HCT116 (cell line): ENCODE measurements at regions not wholly inside any gene's neighbourhood (a gene's known extent, or its start where the extent isn't known, plus 50 kb on each side); places are given as distances from the start of the nearest gene placed in this dataset.

ENCODE experiments used
- ATAC-seq: fragments of 200-7000 bp; cut with Tn5 transposase; 2 replicates; pipeline ENCODE4 v1.9.1; 2020; ENCODE audit warnings: mild to moderate bottlenecking, moderate library complexity
- BruUV-seq: library from RNA; stranded (reverse); fragments of 400-500 nt; replicated peaks from 2 replicates; lab custom pipeline; 2021; lab: Mats Ljungman, UMichigan
- CTCF ChIA-PET: fragments of 300-600 bp; sonication (Branson Sonifier 250); formaldehyde crosslinking; loops from one replicate; lab custom pipeline; 2021; ENCODE audit warnings: antibody characterized with exemption; lab: Charles Lee
- POLR2A ChIA-PET: fragments of 300-600, 350-600 bp; sonication (Branson Sonifier 250); formaldehyde crosslinking; loops from one replicate; lab custom pipeline; 2021; ENCODE audit warnings: antibody characterized with exemption; lab: Charles Lee
- RAD21 ChIA-PET, 2 experiments: fragments of 300-600 bp; sonication (Branson Sonifier 250); formaldehyde crosslinking; loops; one replicate each; lab custom pipeline; 2023; ENCODE audit warnings: low total read pairs in 2 of 2; ENCODE audit not compliant: uncharacterized antibody in 2 of 2, unreplicated experiment in 2 of 2, low non-redundant PET in 1 of 2; lab: Charles Lee
- DNase-seq: peaks from one replicate; pipeline ENCODE4 v3.0.0-alpha.2; 2010; ENCODE audit warnings: low read depth, low spot score
- H2AFZ ChIP-seq: fragments of 200-600 bp; shearing (Covaris generic), sonication (generic); 2 replicates; pipeline ENCODE4 v1.6.1; 2017; ENCODE audit warnings: low read depth, mixed run types, mixed read lengths, antibody characterized with exemption, low read length; ENCODE audit not compliant: poor library complexity, severe bottlenecking
- H3K27ac ChIP-seq: 2 replicates; pipeline ENCODE4 v1.5.1; 2012; ENCODE audit warnings: low read depth, low read length
- H3K27me3 ChIP-seq: fragments of 200-600 bp; sonication (generic); 2 replicates; pipeline ENCODE4 v1.6.1; 2016; ENCODE audit warnings: mixed run types, low read length, mixed read lengths; ENCODE audit not compliant: insufficient read depth
- H3K36me3 ChIP-seq, 2 experiments: fragments of 200-500 bp in 1 of 2; fragments of 200-600 bp in 1 of 2; sonication (Bioruptor generic) in 1 of 2; sonication (generic) in 1 of 2; 2 replicates each; pipeline versions ENCODE4 v1.5.1 to v1.6.1; 2014 to 2016; ENCODE audit warnings: low read length in 2 of 2, inconsistent platforms in 1 of 2, mixed read lengths in 1 of 2, mixed run types in 1 of 2; ENCODE audit not compliant: insufficient read depth in 2 of 2, control insufficient read depth in 1 of 2
- H3K4me1 ChIP-seq, 2 experiments: fragments of 200-600 bp in 1 of 2; sonication (generic) in 1 of 2; 2 replicates each; pipeline versions ENCODE4 v1.5.1 to v1.6.1; 2012 to 2017; ENCODE audit warnings: low read length in 2 of 2, inconsistent platforms in 1 of 2, mild to moderate bottlenecking in 1 of 2, mixed read lengths in 1 of 2, mixed run types in 1 of 2, moderate library complexity in 1 of 2; ENCODE audit not compliant: insufficient read depth in 2 of 2, control insufficient read depth in 1 of 2
- H3K4me2 ChIP-seq: fragments of 200-600 bp; sonication (generic); 2 replicates; pipeline ENCODE4 v1.6.1; 2017; ENCODE audit warnings: mixed run types, low read length, mixed read lengths
- H3K4me3 ChIP-seq, 2 experiments: fragments of 200-600 bp in 1 of 2; sonication (generic) in 1 of 2; replicated peaks in 1 of 2; 2 replicates each; pipeline ENCODE4 v1.5.1; 2011 to 2016; ENCODE audit warnings: low read length in 2 of 2, control low read depth in 1 of 2, low read depth in 1 of 2, mild to moderate bottlenecking in 1 of 2, mixed read lengths in 1 of 2, mixed run types in 1 of 2
- H3K79me2 ChIP-seq: fragments of 200-600 bp; sonication (generic); 2 replicates; pipeline ENCODE4 v1.6.1; 2017; ENCODE audit warnings: mild to moderate bottlenecking, mixed run types, low read length, moderate library complexity, mixed read lengths; ENCODE audit not compliant: insufficient read depth
- H3K9ac ChIP-seq: fragments of 200-600 bp; sonication (generic); 2 replicates; pipeline ENCODE4 v1.6.1; 2016; ENCODE audit warnings: low read length, mixed read lengths
- H3K9me2 ChIP-seq: fragments of 200-600 bp; sonication (generic), shearing (Covaris generic); 2 replicates; pipeline ENCODE4 v1.6.1; 2017; ENCODE audit warnings: mixed run types, mild to moderate bottlenecking, moderate library complexity; ENCODE audit not compliant: insufficient read depth
- H3K9me3 ChIP-seq, 2 experiments: fragments of 200-500 bp in 1 of 2; fragments of 200-600 bp in 1 of 2; sonication (Bioruptor generic) in 1 of 2; sonication (generic) in 1 of 2; 2 replicates each; pipeline ENCODE4 v1.6.1; 2014 to 2017; ENCODE audit warnings: low read length in 2 of 2, mixed read lengths in 2 of 2, inconsistent platforms in 1 of 2, low read depth in 1 of 2, mild to moderate bottlenecking in 1 of 2, mixed run types in 1 of 2, moderate library complexity in 1 of 2; ENCODE audit not compliant: control insufficient read depth in 1 of 2, insufficient read depth in 1 of 2
- H4K20me1 ChIP-seq: fragments of 200-600 bp; sonication (generic), shearing (Covaris generic); 2 replicates; pipeline ENCODE4 v1.6.1; 2017; ENCODE audit warnings: mixed run types, mild to moderate bottlenecking, moderate library complexity; ENCODE audit not compliant: insufficient read depth
- CBX3 ChIP-seq: IDR thresholded peaks from 2 replicates; pipeline ENCODE4 v1.6.1; 2012; ENCODE audit warnings: low read depth
- CTCF ChIP-seq, 3 experiments: fragments of 200-600 bp in 1 of 3; sonication (generic) in 1 of 3; IDR thresholded peaks in 2 of 3; conservative IDR thresholded peaks in 1 of 3; 2 replicates each; pipeline ENCODE4 v1.5.1; 2012 to 2017; ENCODE audit warnings: low read depth in 2 of 3, low read length in 2 of 3, antibody characterized with exemption in 1 of 3, borderline replicate concordance in 1 of 3, control low read depth in 1 of 3, mild to moderate bottlenecking in 1 of 3, mixed read lengths in 1 of 3, mixed run types in 1 of 3, moderate library complexity in 1 of 3; ENCODE audit not compliant: insufficient read depth in 1 of 3
- ELF1 ChIP-seq: IDR thresholded peaks from 2 replicates; pipeline ENCODE4 v1.6.1; 2012; ENCODE audit warnings: low read depth, borderline replicate concordance
- EZH2 ChIP-seq: fragments of 200-600 bp; sonication (generic); IDR thresholded peaks from 2 replicates; pipeline ENCODE4 v1.6.1; 2017; ENCODE audit warnings: antibody characterized with exemption, mixed run types
- JUND ChIP-seq: IDR thresholded peaks from 2 replicates; pipeline ENCODE4 v1.6.1; 2012
- POLR2A ChIP-seq: IDR thresholded peaks from 2 replicates; pipeline ENCODE4 v1.7.0; 2011; ENCODE audit warnings: borderline replicate concordance; ENCODE audit not compliant: insufficient read depth, insufficient read length; ENCODE audit errors: extremely low read depth
- RAD21 ChIP-seq: IDR thresholded peaks from 2 replicates; pipeline ENCODE4 v1.6.1; 2012; ENCODE audit warnings: low read depth, mild to moderate bottlenecking
- REST ChIP-seq: IDR thresholded peaks from 2 replicates; pipeline ENCODE4 v1.6.1; 2012; ENCODE audit warnings: low read depth
- SIN3A ChIP-seq: IDR thresholded peaks from 2 replicates; pipeline ENCODE4 v1.6.1; 2012; ENCODE audit warnings: low read depth
- SRF ChIP-seq: IDR thresholded peaks from 2 replicates; pipeline ENCODE4 v1.6.1; 2012; ENCODE audit warnings: low read depth
- ZNF274 ChIP-seq: fragments of 200-500 bp; sonication (Bioruptor generic); IDR thresholded peaks from 2 replicates; pipeline ENCODE4 v1.6.1; 2014; ENCODE audit warnings: mild to moderate bottlenecking, low read depth, low read length, inconsistent platforms
- intact Hi-C: fragments of 100-400 bp; cut with micrococcal nuclease; formaldehyde crosslinking; loops from 2 replicates; pipeline ENCODE4 v1.10.0; 2022

GRCh38 chr11:19512618-19513017 lies 200.0 kb upstream of the NAV2 start:
- no peak for TF ChIP-seq JUND
- TF ChIP-seq POLR2A = no peak
- no peak for TF ChIP-seq CBX3
- no peak for TF ChIP-seq RAD21
- TF ChIP-seq EZH2 = no peak
- no peak for TF ChIP-seq CTCF (IDR thresholded peaks at IDR 0.05 in 2 of 3, conservative IDR thresholded peaks at IDR 0.05 in 1 of 3; ENCODE audit: borderline replicate concordance in 1 of 3, insufficient read depth in 1 of 3, low read depth in 2 of 3, low read length in 2 of 3)
- TF ChIP-seq SIN3A = no peak
- TF ChIP-seq ELF1 = no peak
- H3K36me3 ChIP-seq = no peaks in the 10 kb centered on the region
- no peak overlapping the region for H3K4me2 ChIP-seq
- ChIA-PET RAD21 (no interaction called here), POLR2A (no interaction called here), CTCF (no interaction called here)
- no peak overlapping the region for H3K4me3 ChIP-seq
- BruUV-seq = no TSS peak
- H3K9me3 ChIP-seq = no peaks in the 10 kb centered on the region
- H3K9ac ChIP-seq = no peak overlapping the region
- intact Hi-C loops = no loop called here
- no peaks in the 10 kb centered on the region for H3K9me2 ChIP-seq
- peaks cover 77% of the 10 kb centered on the region for H3K27me3 ChIP-seq
- H4K20me1 ChIP-seq = no peaks in the 10 kb centered on the region
- no peak for DNase-seq
- H3K4me1 ChIP-seq = peaks cover 8 to 10% of the 10 kb centered on the region in 2 experiments; a peak in 3 of 4 replicates
- no peak overlapping the region for H2AFZ ChIP-seq
- no peak overlapping the region for H3K27ac ChIP-seq
- ATAC-seq = no peak
- no peaks in the 10 kb centered on the region for H3K79me2 ChIP-seq

- Histone ChIP-seq H3K79me2 (no peaks in the 10 kb centered on the region), H2AFZ (no peak overlapping the region), H3K9ac (no peak overlapping the region), H3K36me3 (no peaks in the 10 kb centered on the region), H3K4me3 (no peak overlapping the region), H3K9me2 (no peaks in the 10 kb centered on the region), H3K27ac (no peak overlapping the region), H3K4me1 (peaks cover 8 to 10% of the 10 kb centered on the region in 2 experiments; a peak in 3 of 4 replicates), H3K27me3 (peaks cover 74% of the 10 kb centered on the region), H3K9me3 (no peaks in the 10 kb centered on the region), H4K20me1 (no peaks in the 10 kb centered on the region), H3K4me2 (no peak overlapping the region)
- intact Hi-C loops = no loop called here
- DNase-seq (no peak), ATAC-seq (no peak)
- CTCF ChIA-PET = no interaction called here
- no TSS peak for BruUV-seq
- RAD21 ChIA-PET = no interaction called here
- POLR2A ChIA-PET = no interaction called here
- TF ChIP-seq SRF = no peak
- no peak for TF ChIP-seq JUND
- no peak for TF ChIP-seq CTCF (IDR thresholded peaks at IDR 0.05 in 2 of 3, conservative IDR thresholded peaks at IDR 0.05 in 1 of 3; ENCODE audit: borderline replicate concordance in 1 of 3, insufficient read depth in 1 of 3, low read depth in 2 of 3, low read length in 2 of 3)
- TF ChIP-seq POLR2A = no peak
- no peak for TF ChIP-seq REST
- TF ChIP-seq ZNF274 = no peak
- no peak for TF ChIP-seq CBX3
Measured at GRCh38 chr11:19511413-19512183, 201.0 kb upstream of the NAV2 start.
